ENCODE measurements at regions not wholly inside any gene's neighbourhood (a gene's known extent, or its start where the extent isn't known, plus 50 kb on each side); places are given as distances from the start of the nearest gene placed in this dataset.

GRCh38 chr12:24233519-24234246, 284.2 kb upstream of the SOX5 start:
- Histone ChIP-seq H3K4me2 (ENCODE audit: low read length) (no peak overlapping the region), H3K23ac (ENCODE audit: low read length) (no peak overlapping the region), H3K14ac (ENCODE audit: low read length) (no peak overlapping the region), H2BK12ac (ENCODE audit: low read length) (no peak overlapping the region), H3K4ac (ENCODE audit: low read depth, low read length) (no peak overlapping the region), H3K9ac (ENCODE audit: low read length) (no peak overlapping the region), H3K9me3 (ENCODE audit: insufficient read depth, low read depth, low read length) (no peaks in the 10 kb centered on the region), H3K36me3 (ENCODE audit: control insufficient read depth in 1 of 2, insufficient read depth in 2 of 2, low read length in 2 of 2) (no peaks in the 10 kb centered on the region), H2AFZ (ENCODE audit: insufficient read depth, low read length, poor library complexity) (no peak overlapping the region), H3K18ac (ENCODE audit: low read length) (no peak overlapping the region), H3K79me1 (ENCODE audit: low read length) (no peaks in the 10 kb centered on the region), H3K27me3 (ENCODE audit: insufficient read depth, low read length) (no peaks in the 10 kb centered on the region), H4K12ac (ENCODE audit: low read depth, low read length) (no peak overlapping the region), H3K4me3 (ENCODE audit: low read depth, low read length) (no peak overlapping the region), H3K4me1 (ENCODE audit: control insufficient read depth in 1 of 2, insufficient read depth in 2 of 2, low read length in 2 of 2) (peaks cover 2 to 3% of the 10 kb centered on the region in 2 experiments), H2BK5ac (ENCODE audit: low read depth, low read length, poor library complexity) (no peak overlapping the region), H4K91ac (ENCODE audit: low read depth, low read length) (no peak overlapping the region), H3K27ac (ENCODE audit: low read depth, low read length) (no peak overlapping the region), H4K8ac (ENCODE audit: low read depth, low read length) (no peak overlapping the region), H3K79me2 (ENCODE audit: control insufficient read depth, insufficient read depth, low read length, poor library complexity) (no peaks in the 10 kb centered on the region), H2BK120ac (ENCODE audit: insufficient read depth, low read length, poor library complexity) (no peak overlapping the region), H2AK5ac (ENCODE audit: low read length) (no peak overlapping the region)
- no CpG with 5 or more reads among the region's 7 CpGs for WGBS (ENCODE audit: extremely low coverage, insufficient coverage, insufficient read length)
- DNase-seq: peak in 1 of 2 donors; percentile 34

GRCh38 chr12:24232531-24232930, 283.1 kb upstream of the SOX5 start:
- H4K12ac ChIP-seq (ENCODE audit: low read depth, low read length): no peak overlapping the region
- H3K4me2 ChIP-seq (ENCODE audit: low read length): no peak overlapping the region
- no CpG with 5 or more reads among the region's 2 CpGs for WGBS (ENCODE audit: extremely low coverage, insufficient coverage, insufficient read length)
- no peak overlapping the region for H4K91ac ChIP-seq (ENCODE audit: low read depth, low read length)
- H2AK5ac ChIP-seq (ENCODE audit: low read length): no peak overlapping the region
- no peak overlapping the region for H3K9ac ChIP-seq (ENCODE audit: low read length)
- H3K27ac ChIP-seq (ENCODE audit: low read depth, low read length): no peak overlapping the region
- no peaks in the 10 kb centered on the region for H3K27me3 ChIP-seq (ENCODE audit: insufficient read depth, low read length)
- no peaks in the 10 kb centered on the region for H3K9me3 ChIP-seq (ENCODE audit: insufficient read depth, low read depth, low read length)
- no peak overlapping the region for H3K23ac ChIP-seq (ENCODE audit: low read length)
- H2BK120ac ChIP-seq (ENCODE audit: insufficient read depth, low read length, poor library complexity): no peak overlapping the region
- H3K79me2 ChIP-seq (ENCODE audit: control insufficient read depth, insufficient read depth, low read length, poor library complexity): no peaks in the 10 kb centered on the region
- no peak overlapping the region for H2BK12ac ChIP-seq (ENCODE audit: low read length)
- H3K4me3 ChIP-seq (ENCODE audit: low read depth, low read length): no peak overlapping the region
- no peaks in the 10 kb centered on the region for H3K79me1 ChIP-seq (ENCODE audit: low read length)
- no peaks in the 10 kb centered on the region for H3K36me3 ChIP-seq (ENCODE audit: control insufficient read depth in 1 of 2, insufficient read depth in 2 of 2, low read length in 2 of 2)
- peak; percentile 56 to 81 for DNase-seq
- no peak overlapping the region for H4K8ac ChIP-seq (ENCODE audit: low read depth, low read length)
- H3K18ac ChIP-seq (ENCODE audit: low read length): no peak overlapping the region
- H2BK5ac ChIP-seq (ENCODE audit: low read depth, low read length, poor library complexity): no peak overlapping the region
- H3K4me1 ChIP-seq (ENCODE audit: control insufficient read depth in 1 of 2, insufficient read depth in 2 of 2, low read length in 2 of 2): peaks cover 2 to 3% of the 10 kb centered on the region in 2 experiments
- H2AFZ ChIP-seq (ENCODE audit: insufficient read depth, low read length, poor library complexity): no peak overlapping the region
- H3K4ac ChIP-seq (ENCODE audit: low read depth, low read length): no peak overlapping the region
- no peak overlapping the region for H3K14ac ChIP-seq (ENCODE audit: low read length)

GRCh38 chr12:24231298-24231697, 281.8 kb upstream of the SOX5 start:
- Histone ChIP-seq H2AFZ (ENCODE audit: insufficient read depth, low read length, poor library complexity) (no peak overlapping the region), H3K9me3 (ENCODE audit: insufficient read depth, low read depth, low read length) (no peaks in the 10 kb centered on the region), H3K14ac (ENCODE audit: low read length) (no peak overlapping the region), H3K79me2 (ENCODE audit: control insufficient read depth, insufficient read depth, low read length, poor library complexity) (no peaks in the 10 kb centered on the region), H3K4me3 (ENCODE audit: low read depth, low read length) (no peak overlapping the region), H3K79me1 (ENCODE audit: low read length) (no peaks in the 10 kb centered on the region), H2BK5ac (ENCODE audit: low read depth, low read length, poor library complexity) (no peak overlapping the region), H3K18ac (ENCODE audit: low read length) (no peak overlapping the region), H3K36me3 (ENCODE audit: control insufficient read depth in 1 of 2, insufficient read depth in 2 of 2, low read length in 2 of 2) (no peaks in the 10 kb centered on the region), H3K4me2 (ENCODE audit: low read length) (no peak overlapping the region), H2AK5ac (ENCODE audit: low read length) (no peak overlapping the region), H3K27me3 (ENCODE audit: insufficient read depth, low read length) (no peaks in the 10 kb centered on the region), H3K23ac (ENCODE audit: low read length) (no peak overlapping the region), H2BK12ac (ENCODE audit: low read length) (no peak overlapping the region), H3K4me1 (ENCODE audit: control insufficient read depth in 1 of 2, insufficient read depth in 2 of 2, low read length in 2 of 2) (peaks cover 2 to 4% of the 10 kb centered on the region in 2 experiments), H4K12ac (ENCODE audit: low read depth, low read length) (no peak overlapping the region), H4K8ac (ENCODE audit: low read depth, low read length) (no peak overlapping the region), H2BK120ac (ENCODE audit: insufficient read depth, low read length, poor library complexity) (no peak overlapping the region), H3K27ac (ENCODE audit: low read depth, low read length) (no peak overlapping the region), H3K9ac (ENCODE audit: low read length) (no peak overlapping the region), H4K91ac (ENCODE audit: low read depth, low read length) (no peak overlapping the region), H3K4ac (ENCODE audit: low read depth, low read length) (no peak overlapping the region)
- no peak for DNase-seq
- no CpG with 5 or more reads among the region's 5 CpGs for WGBS (ENCODE audit: extremely low coverage, insufficient coverage, insufficient read length)

GRCh38 chr12:24230061-24230701, 280.7 kb upstream of the SOX5 start:
- H3K14ac ChIP-seq (ENCODE audit: low read length): no peak overlapping the region
- no peak overlapping the region for H2AFZ ChIP-seq (ENCODE audit: insufficient read depth, low read length, poor library complexity)
- H2AK5ac ChIP-seq (ENCODE audit: low read length): no peak overlapping the region
- no peak overlapping the region for H3K27ac ChIP-seq (ENCODE audit: low read depth, low read length)
- no peak overlapping the region for H4K12ac ChIP-seq (ENCODE audit: low read depth, low read length)
- peaks cover 2 to 4% of the 10 kb centered on the region in 2 experiments for H3K4me1 ChIP-seq (ENCODE audit: control insufficient read depth in 1 of 2, insufficient read depth in 2 of 2, low read length in 2 of 2)
- H2BK12ac ChIP-seq (ENCODE audit: low read length): no peak overlapping the region
- no peak overlapping the region for H4K91ac ChIP-seq (ENCODE audit: low read depth, low read length)
- H3K9me3 ChIP-seq (ENCODE audit: insufficient read depth, low read depth, low read length): no peaks in the 10 kb centered on the region
- no peak overlapping the region for H3K4me3 ChIP-seq (ENCODE audit: low read depth, low read length)
- DNase-seq: no peak
- H3K27me3 ChIP-seq (ENCODE audit: insufficient read depth, low read length): no peaks in the 10 kb centered on the region
- H3K4me2 ChIP-seq (ENCODE audit: low read length): no peak overlapping the region
- no peaks in the 10 kb centered on the region for H3K36me3 ChIP-seq (ENCODE audit: control insufficient read depth in 1 of 2, insufficient read depth in 2 of 2, low read length in 2 of 2)
- no peak overlapping the region for H2BK120ac ChIP-seq (ENCODE audit: insufficient read depth, low read length, poor library complexity)
- no peak overlapping the region for H3K4ac ChIP-seq (ENCODE audit: low read depth, low read length)
- no peak overlapping the region for H3K23ac ChIP-seq (ENCODE audit: low read length)
- H3K9ac ChIP-seq (ENCODE audit: low read length): no peak overlapping the region
- H3K79me1 ChIP-seq (ENCODE audit: low read length): no peaks in the 10 kb centered on the region
- no peak overlapping the region for H3K18ac ChIP-seq (ENCODE audit: low read length)
- H2BK5ac ChIP-seq (ENCODE audit: low read depth, low read length, poor library complexity): no peak overlapping the region
- no peak overlapping the region for H4K8ac ChIP-seq (ENCODE audit: low read depth, low read length)
- WGBS (ENCODE audit: extremely low coverage, insufficient coverage, insufficient read length): no CpG with 5 or more reads among the region's 8 CpGs
- no peaks in the 10 kb centered on the region for H3K79me2 ChIP-seq (ENCODE audit: control insufficient read depth, insufficient read depth, low read length, poor library complexity)

Measured in trophoblast cell (in vitro differentiated cells and primary cell).